ENCODE measurements at regions not wholly inside any gene's neighbourhood (a gene's known extent, or its start where the extent isn't known, plus 50 kb on each side); places are given as distances from the start of the nearest gene placed in this dataset.
"Not testable (repeated sequence)": the region's sequence is repeated elsewhere in the genome, so short reads cannot be mapped to it uniquely, and the experiment has no call there.

- DNase-seq, result peak; percentile 40 to 81
Measured at GRCh38 chr14:89486961-89487360, 69.9 kb upstream of the FOXN3 start.

GRCh38 chr14:89486505-89486904 lies 69.5 kb upstream of the FOXN3 start:
- peak; percentile 79 to 81 for DNase-seq

- peak; percentile 59 to 68 for DNase-seq
Measured at GRCh38 chr14:89485264-89485663, 68.2 kb upstream of the FOXN3 start.

- peak; percentile 84 to 86 for DNase-seq
Measured at GRCh38 chr14:89484051-89484844, 67.2 kb upstream of the FOXN3 start.

GRCh38 chr14:89481196-89481595 lies 64.2 kb upstream of the FOXN3 start:
- DNase-seq, result peak in 1 of 2 donors; percentile 29

- DNase-seq, result no peak
Measured at GRCh38 chr14:89480278-89480677, 63.2 kb upstream of the FOXN3 start.

GRCh38 chr14:89479802-89480201 lies 62.8 kb upstream of the FOXN3 start:
- DNase-seq, result peak; percentile 67 to 90

GRCh38 chr14:89477391-89477790 lies 60.4 kb upstream of the FOXN3 start:
- DNase-seq, result no peak

- no peak for DNase-seq
Measured at GRCh38 chr14:89476354-89476896, 59.4 kb upstream of the FOXN3 start.

GRCh38 chr14:89474464-89474863 lies 57.4 kb upstream of the FOXN3 start:
- DNase-seq, result no peak

- no peak for DNase-seq
Measured at GRCh38 chr14:89473989-89474388, 57.0 kb upstream of the FOXN3 start.

- no peak for DNase-seq
Measured at GRCh38 chr14:89473569-89473968, 56.5 kb upstream of the FOXN3 start.

GRCh38 chr14:89470401-89470800 lies 53.4 kb upstream of the FOXN3 start:
- DNase-seq, result no peak

GRCh38 chr14:89469210-89470198 lies 52.5 kb upstream of the FOXN3 start:
- peak; percentile 67 to 71 for DNase-seq

GRCh38 chr14:89468566-89468965 lies 51.5 kb upstream of the FOXN3 start:
- no peak for DNase-seq

- not testable (repeated sequence) for DNase-seq
Measured at GRCh38 chr14:89468030-89468429, 51.0 kb upstream of the FOXN3 start.

- DNase-seq, result no peak
Measured at GRCh38 chr14:89466944-89467343, 49.9 kb upstream of the FOXN3 start.

Data from inflammatory macrophage (primary cell).